ENCODE measurements at regions not wholly inside any gene's neighbourhood (a gene's known extent, or its start where the extent isn't known, plus 50 kb on each side); places are given as distances from the start of the nearest gene placed in this dataset.
A peak's percentile ranks its signal among the peaks of the same experiment; 100 is the strongest.
"Not testable (repeated sequence)": the region's sequence is repeated elsewhere in the genome, so short reads cannot be mapped to it uniquely, and the experiment has no call there.

- DNase-seq (ENCODE audit: low spot score) = no peak
Observed at GRCh38 chr9:31104249-31104648, 1280.2 kb upstream of the ACO1 start.

- no peak for DNase-seq (ENCODE audit: low spot score)
Observed at GRCh38 chr9:31112491-31112890, 1272.0 kb upstream of the ACO1 start.

DNA sequence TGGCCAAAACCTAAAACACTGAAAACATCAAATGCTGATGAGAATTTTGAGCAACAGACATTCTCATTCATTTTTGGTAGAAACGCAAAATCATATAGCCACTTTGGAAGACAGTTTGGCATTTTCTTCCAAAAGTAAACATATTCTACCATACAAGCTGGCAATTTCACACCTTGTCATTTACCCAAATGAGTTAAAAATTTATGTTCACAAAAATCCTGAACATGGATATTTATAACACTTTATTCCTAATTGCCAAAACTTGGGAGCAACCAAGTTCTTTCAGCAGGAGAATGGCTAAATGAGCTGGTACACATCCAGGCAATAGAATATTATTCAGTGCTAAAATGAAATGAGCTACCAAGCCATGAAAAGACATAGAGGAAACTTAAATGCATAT lies 1270.1 kb upstream of the ACO1 start:
- no peak for DNase-seq (ENCODE audit: low spot score)

DNA sequence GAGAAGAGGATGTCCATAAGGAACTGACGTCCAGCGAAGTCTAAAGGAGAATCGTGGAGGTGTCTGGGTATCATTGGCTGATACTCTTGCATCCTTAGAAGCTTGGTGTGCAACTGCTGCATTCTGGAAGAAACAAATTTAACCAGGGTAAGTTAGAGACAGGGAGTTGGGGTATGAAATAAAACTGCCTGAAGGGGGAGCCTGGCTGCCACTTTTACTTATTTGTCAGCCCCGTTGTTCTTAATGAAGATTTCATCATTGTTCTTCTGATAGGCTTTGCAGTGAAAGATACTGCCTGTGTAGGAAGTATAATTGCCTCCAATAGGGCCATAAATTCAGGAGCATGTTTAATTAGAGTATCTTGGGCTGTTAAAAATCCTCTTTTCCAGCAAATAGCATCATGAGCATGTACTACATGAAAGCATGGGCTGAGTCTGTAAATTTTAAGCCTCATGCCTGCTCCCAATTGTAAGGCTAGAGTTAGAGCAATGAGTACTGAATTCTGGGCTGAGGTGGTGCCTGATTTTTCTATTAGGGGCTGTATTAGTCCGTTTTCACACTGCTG lies 1264.5 kb upstream of the ACO1 start:
- peak; percentile 18 for DNase-seq (ENCODE audit: low spot score)

- DNase-seq (ENCODE audit: low spot score) = no peak
Observed at GRCh38 chr9:31124389-31124788, 1260.1 kb upstream of the ACO1 start.

DNA sequence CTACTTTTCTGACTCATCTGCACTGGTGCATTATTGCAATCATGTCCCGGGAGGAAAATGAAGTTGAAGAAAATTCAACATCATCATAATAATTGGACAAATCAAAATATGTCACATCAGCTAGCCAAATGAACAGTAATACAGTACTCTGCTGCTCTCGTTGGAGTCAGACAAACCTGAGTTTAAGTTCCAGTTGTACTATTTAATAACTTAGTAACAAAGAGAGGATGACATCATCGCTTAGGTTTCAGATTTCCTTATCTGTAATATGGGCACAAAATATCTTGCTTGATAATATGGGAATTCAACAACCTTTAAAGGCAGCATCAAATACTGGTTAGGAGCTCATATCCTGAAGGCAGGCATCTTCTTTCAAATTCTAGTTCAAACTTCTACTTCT lies 1248.9 kb upstream of the ACO1 start:
- DNase-seq (ENCODE audit: low spot score) = no peak

DNA sequence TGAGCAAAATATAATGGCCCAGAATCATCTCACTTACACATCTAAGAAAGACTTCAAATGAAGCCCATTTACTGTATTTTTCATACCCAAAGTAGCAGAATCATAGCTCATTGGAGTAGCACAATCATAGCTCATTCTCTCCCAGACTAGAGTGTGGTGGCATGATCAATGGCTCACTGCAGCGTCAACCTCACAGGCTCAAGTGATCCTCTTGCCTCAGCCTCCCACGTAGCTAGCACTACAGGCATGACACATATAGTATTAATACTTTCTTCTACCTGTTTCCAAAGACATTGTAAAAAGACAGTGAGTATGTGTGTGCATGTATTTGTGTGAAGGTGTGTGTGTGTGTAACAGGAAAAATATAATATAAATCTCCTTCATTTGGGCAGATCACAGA lies 1247.9 kb upstream of the ACO1 start:
- no peak for DNase-seq (ENCODE audit: low spot score)

DNA sequence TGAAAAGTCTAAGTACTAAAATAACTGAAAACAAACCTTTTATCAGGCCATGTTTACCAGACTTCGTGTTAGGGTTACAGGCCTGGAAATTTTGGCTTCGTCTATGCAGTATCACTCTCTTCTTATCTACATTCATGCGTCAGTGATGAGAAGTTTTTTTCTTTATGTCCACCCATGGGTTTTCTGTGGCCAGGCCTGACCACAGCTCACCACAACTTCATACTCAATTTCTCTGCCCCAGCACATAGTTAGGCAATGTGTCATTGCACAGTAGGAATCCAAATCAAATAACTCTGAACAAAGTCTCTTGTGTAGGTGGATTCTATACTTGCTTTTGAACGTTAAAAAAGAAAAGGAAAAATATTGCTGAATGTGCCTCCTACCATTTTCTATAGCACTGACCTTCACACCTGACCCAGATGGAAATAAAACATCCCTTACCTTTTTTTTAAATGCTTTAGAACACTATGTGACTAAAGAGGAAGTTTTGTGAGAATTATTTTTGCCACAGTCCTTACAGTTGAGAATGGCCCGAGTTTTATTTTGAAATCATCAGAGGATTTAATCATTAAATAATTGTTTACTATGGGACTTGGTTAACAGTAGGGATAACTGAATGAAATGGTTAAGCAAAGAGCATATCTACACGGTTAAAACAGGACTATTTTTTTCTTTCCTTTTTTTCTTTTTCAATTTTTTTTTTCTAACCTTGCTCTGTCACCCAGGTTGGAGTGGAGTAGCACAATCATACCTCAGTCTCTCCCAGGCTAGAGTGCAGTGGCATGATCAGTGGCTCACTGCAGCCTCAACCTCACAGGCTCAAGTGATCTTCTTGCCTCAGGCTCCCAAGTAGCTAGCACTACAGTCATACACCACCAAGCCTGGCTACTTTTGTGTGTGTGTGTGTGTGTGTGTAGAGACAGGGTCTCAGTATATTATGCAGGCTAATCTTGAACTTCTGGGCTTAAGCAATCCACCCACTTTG lies 1247.0 kb upstream of the ACO1 start:
- DNase-seq (ENCODE audit: low spot score) = peak; percentile 39

GRCh38 chr9:31140316-31140715 lies 1244.1 kb upstream of the ACO1 start:
- peak; percentile 9 for DNase-seq (ENCODE audit: low spot score)

GRCh38 chr9:31142456-31142855 lies 1242.0 kb upstream of the ACO1 start:
- DNase-seq (ENCODE audit: low spot score) = no peak

GRCh38 chr9:31144614-31145013 lies 1239.8 kb upstream of the ACO1 start:
- DNase-seq (ENCODE audit: low spot score) = no peak

DNA sequence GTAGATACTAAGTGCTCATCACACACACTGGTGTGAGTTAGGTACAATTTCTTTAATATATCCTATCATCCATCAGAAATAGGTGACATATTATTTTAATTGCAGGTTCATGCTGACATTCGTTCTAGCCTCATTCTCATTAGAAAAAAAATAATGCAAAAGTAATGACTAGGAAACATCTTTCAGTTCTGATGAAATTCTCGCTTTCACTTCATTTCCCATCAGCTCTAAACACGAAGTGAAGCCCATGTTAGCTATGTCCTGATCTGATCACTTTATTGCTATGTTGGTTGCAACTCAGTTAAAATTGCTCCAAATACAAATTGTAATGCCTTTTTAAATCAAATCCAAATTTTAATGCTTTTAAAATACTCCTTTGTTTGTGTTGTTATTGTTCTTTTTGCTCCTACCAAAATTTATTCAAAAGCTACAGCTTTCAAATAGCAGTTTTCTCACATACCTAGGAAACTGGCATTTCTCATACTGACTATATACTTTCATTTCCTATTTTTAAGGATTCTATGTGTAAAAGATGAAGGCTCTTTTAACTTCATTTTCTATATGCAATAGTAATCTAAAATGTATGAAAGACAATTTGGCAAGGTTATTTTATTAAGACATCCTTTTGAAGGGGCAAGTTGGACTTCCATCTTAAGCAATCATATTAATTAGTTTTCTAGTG lies 1237.8 kb upstream of the ACO1 start:
- DNase-seq (ENCODE audit: low spot score) = no peak

- no peak for DNase-seq (ENCODE audit: low spot score)
Observed at GRCh38 chr9:31153250-31153840, 1231.1 kb upstream of the ACO1 start.

- DNase-seq (ENCODE audit: low spot score) = no peak
Observed at GRCh38 chr9:31166516-31166915, 1217.9 kb upstream of the ACO1 start.

GRCh38 chr9:31168161-31168560 lies 1216.3 kb upstream of the ACO1 start:
- no peak for DNase-seq (ENCODE audit: low spot score)

GRCh38 chr9:31174681-31175080 lies 1209.8 kb upstream of the ACO1 start:
- DNase-seq (ENCODE audit: low spot score) = no peak

DNA sequence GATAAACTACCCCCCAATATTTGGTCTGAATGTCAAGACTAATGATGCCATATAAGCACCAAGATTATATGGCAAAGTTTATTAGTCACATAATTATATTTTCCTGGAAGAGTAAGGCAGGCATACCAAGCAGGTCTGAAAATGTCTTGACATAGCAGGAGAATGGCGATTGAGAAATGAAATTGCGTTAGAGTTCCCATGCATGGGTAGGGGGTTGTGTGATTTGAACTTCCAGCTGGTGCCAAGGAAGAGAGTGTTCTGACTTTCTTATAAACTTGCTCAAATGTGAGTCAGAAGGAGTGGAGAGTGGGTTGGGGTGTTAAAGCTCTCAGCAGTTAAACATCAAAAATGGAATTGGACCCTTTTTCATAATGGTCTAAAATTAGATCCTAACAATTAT lies 1200.6 kb upstream of the ACO1 start:
- DNase-seq (ENCODE audit: low spot score) = no peak

DNA sequence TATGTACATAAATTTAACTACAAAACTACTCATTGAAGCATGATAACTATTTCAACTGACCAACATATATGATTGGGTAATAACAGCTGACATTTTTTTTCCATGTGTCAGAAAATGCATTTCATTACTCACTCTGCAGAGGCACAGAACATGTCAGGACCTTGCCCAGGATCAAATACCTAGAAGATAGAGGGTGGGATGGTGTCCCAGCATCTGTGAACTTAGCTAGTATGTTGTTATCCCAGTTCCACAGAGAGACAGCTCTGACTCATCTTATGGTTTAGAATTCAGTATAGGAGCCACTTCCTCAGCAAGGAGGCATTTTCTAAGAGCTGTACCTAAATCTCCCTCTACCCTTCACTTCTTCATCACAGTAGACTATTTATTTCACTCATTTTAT lies 1198.6 kb upstream of the ACO1 start:
- DNase-seq (ENCODE audit: low spot score) = no peak

DNA sequence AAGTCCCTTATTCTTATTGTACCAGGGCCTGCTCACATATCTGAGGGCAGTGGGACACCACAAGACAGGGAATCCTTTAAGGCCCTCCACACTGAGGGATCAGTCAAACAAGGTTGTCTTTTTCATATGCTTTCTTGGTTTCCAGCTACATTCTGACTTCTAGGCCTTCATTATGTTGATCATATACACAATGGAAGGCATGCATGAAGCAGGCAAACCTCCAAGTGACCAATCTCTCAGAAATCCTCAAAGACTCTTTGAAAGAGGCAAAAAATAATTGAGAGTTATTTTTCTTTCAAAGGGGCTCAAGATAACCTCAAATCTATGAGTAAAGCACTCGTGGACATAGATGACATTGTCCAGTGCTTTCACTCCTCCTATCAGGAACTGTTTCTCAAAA lies 1195.9 kb upstream of the ACO1 start:
- no peak for DNase-seq (ENCODE audit: low spot score)

GRCh38 chr9:31210978-31211570 lies 1173.4 kb upstream of the ACO1 start:
- no peak for DNase-seq (ENCODE audit: low spot score)

GRCh38 chr9:31229976-31230375 lies 1154.5 kb upstream of the ACO1 start:
- not testable (repeated sequence) for DNase-seq (ENCODE audit: low spot score)

DNA sequence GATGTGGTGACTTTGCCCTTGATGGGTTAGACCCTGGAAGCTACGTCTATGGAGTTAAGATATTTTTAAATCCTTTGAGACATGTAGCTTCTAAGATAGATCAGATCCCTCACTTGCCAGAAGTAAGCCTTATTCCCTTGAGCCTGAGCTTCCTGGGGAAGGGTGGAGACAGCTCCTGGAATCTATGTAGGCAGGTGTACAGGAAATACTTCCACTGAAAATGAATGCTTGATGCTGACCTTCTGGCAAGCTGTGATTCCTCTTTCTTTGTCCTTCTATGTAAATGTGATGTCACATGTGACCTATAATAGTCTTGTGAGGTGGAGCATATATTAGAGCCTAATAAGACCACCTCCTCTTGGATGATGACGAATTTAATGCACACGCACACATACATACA lies 1152.0 kb upstream of the ACO1 start:
- DNase-seq (ENCODE audit: low spot score) = no peak
